ENCODE measurements at regions not wholly inside any gene's neighbourhood (a gene's known extent, or its start where the extent isn't known, plus 50 kb on each side); places are given as distances from the start of the nearest gene placed in this dataset.
A peak's percentile ranks its signal among the peaks of the same experiment; 100 is the strongest.

DNA sequence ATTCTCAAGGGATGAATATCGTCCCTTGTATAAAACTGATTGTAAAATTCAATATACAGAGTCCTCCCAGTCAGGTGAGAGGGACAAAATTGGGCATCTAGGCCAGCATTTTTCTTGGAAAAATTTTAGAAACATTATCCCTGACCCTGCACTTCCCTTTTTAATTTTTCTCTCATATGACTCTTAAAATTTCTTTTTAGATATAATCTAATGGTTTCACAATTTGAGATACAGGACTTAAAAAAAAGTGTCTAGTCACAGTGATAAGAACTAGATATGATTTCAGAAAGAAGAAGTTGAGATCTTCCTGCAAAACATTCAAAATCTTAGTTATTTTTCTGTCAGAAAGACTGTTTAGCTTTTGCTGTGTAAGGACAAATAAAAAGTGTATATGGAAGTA lies 270.8 kb upstream of the PPFIA2 start:
- no peak for DNase-seq

DNA sequence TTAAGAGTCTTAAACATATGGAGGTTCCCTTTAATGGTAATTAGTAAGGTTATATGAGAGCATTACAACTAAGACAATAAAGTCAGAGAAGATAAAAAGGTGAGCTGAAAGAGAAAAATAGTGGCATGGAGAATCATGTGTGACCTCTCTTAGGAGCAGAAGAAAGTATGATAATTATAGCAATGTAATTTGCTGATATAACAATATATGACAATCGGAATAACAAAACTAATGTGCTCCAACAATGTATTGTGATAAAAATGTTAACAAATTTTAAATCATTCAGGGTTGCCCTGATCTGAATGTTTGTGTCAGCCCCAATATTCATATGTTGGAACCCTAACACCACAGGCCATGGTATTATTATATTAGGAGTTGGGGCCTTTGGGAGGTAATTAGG lies 269.6 kb upstream of the PPFIA2 start:
- DNase-seq: no peak

DNA sequence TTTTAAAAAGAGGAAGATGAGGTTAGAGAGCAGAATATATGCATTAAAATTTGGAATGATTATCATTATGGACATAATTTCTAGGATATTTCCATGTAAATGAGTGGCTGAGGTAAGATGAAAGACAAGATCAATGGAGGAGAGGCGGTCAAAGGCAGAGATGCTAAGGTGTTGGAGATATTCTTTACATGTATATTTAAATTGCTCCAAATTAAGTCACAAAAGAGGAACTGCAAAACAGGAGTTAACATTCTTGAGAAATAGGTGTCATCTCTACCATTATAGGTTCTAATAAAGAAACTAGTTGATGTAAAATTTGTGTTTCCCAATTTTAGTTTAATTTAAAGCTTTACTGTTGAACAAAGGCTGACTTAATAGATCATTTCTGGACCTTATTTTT lies 268.5 kb upstream of the PPFIA2 start:
- DNase-seq: peak in 1 of 2 experiments; percentile 18

DNA sequence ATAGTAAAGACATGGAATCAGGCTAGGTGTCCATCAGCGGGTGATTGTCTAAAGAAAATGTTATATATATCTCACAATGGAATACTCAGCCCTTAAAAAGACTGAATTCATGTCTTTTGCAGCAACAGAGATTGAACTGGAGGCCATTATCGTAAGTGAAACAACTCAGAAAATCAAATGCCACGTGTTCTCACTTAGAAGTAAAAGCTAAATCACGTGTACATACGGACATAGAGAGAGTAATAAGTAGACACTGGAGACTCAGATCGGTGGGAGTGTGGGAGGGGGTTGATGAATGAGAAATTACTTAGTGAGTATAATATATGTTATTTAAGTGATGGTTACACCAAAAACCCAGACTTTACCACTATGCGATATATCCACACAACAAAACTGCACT lies 266.3 kb upstream of the PPFIA2 start:
- no peak for DNase-seq

DNA sequence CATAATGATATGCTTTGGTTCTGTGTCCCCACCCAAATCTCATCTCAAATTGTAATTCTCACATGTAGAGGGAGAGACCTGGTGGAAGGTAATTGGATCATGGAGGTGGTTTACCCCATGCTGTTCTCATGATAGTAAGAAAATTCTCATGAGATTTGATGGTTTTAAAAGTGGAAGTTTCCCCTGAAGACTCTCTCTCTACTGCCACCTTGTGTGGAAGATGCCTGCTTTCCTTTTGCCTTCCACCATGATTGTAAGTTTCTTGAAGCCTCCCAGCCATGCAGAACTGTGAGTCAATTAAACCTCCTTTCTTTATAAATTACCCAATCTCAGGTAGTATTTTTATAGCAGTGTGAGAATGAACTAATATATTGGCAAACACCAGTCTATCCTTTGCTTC lies 260.4 kb upstream of the PPFIA2 start:
- peak in 1 of 2 experiments; percentile 12 for DNase-seq

DNA sequence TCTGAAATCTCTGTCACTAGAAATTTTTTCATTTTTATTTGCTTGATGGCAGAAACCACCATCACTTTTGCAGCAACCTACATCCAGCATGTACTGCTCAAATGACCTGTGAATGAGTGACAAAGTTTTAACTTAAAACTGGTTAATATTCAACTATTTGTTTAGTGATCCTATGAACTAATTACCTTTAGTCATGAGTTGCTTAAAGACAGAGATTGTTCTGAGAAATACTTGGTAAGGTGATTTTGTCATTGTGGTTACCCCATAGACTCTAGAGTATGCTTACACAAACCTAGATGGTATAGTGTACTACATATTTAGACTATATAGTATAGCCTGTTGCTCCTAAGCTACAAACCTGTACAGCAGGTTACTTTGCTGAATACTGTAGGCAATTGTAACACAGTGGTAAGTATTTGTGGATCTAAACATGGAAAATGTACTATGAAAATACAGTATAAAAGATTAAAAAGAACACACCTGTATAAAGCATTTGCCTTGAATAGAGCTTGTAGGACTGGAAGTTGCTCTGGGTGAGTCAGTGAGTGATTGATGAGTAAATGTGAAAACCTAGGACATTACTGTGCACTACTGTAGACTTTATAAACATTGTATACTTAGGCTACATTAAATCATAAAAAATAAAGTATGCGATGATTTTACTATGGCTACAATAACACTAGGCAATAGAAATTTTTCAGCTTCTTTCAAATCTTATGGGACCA lies 256.6 kb upstream of the PPFIA2 start:
- no peak for DNase-seq

DNA sequence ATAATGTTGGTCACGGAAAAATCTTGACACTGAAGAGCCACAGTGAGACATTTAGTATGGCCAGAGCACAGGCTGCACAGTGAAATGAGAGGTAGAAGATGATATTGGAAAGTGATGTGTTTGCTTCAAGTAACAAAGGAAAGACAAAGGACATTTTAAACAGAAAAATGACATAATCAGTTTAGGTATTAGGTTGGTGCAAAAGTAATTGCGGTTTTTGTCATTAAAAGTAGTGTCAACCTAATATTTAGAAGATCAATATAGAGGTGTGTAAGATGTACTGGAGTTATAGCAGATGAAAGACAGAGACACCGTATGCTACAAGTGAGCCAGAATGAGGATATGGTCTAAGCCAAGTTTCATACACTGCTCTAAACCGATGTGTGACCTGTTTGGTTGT lies 253.0 kb upstream of the PPFIA2 start:
- DNase-seq: no peak

DNA sequence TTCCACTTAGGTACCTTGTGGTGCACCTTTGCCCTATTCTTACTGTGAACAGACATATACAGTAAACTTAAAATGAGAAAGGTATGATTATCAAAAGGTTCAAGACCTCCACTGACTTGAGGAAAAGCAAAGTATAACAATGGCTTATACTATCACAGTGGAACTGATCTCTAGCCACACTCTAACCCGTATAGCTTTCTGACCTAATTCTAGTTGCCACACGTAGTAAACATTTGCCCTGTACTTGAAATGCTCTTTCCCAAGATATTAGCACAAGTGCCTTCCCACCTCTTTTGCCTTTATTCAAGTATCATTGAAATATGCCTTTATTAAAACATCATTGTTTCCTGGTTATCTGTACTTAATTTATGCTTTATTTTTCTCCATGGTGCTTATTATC lies 250.4 kb upstream of the PPFIA2 start:
- DNase-seq: no peak

DNA sequence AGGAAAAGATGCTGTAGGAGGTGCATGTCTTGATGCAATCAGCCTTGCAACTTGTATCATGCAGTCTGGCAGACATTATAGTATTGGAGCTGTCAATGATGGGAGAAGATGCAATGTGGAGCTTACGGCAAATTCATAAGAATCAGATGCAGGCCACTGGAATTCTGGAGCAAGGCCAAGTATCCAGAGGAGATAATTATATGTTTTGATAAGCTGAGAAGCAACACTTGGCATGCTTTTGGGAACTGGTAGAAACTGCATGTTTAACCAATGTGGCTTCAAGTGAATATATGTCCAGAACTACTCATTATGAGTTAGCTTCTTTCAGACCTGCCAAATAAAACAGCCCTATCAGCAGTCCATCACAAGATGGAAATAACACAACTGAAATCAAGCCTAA lies 249.1 kb upstream of the PPFIA2 start:
- DNase-seq: no peak

DNA sequence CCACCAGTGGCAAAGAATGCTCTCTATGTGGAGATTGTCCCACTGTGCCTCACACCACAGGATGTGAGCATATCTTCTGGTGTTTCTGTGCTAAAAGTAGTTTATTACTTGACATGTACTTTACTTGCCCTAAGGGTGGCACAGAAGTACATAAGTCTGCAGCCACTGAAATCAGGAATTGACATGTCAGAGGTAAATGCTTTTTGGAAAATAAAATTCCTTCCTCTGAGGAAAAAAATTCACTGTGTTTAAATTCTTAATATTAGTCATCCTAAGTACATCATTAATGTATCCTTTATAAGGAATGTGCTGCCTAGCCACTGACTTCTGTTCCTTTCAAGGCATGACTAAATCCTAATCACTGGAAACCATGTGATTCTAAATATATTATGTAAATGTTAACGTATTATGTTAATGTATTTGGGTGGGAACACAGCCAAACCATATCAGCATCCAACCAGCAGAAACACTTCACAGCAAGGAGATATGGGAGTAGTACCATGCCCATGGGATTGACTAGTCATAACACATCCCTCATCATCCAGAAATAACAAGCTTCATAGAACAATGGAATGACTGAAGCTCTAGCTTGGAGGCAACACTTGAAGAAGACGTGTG lies 239.7 kb upstream of the PPFIA2 start:
- no peak for DNase-seq

DNA sequence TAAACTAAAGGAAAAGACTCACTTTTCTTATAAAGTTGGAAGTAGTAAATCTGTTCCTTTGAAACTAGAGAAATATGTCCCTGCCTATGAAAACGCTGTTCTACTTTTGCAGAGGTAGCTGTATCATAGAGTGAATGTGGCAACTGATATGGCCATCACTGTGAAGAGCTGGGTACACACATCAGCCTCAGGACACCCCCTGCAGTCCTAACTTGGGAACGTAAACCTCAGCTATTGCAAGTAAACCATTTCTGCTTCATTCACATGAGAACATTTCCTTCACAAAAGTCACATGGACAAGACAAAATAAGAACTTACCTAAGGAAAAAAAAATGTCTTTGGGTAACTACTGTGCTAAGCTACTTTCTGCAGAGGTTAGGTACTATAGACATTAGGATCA lies 233.3 kb upstream of the PPFIA2 start:
- DNase-seq: peak; percentile 20 to 30

DNA sequence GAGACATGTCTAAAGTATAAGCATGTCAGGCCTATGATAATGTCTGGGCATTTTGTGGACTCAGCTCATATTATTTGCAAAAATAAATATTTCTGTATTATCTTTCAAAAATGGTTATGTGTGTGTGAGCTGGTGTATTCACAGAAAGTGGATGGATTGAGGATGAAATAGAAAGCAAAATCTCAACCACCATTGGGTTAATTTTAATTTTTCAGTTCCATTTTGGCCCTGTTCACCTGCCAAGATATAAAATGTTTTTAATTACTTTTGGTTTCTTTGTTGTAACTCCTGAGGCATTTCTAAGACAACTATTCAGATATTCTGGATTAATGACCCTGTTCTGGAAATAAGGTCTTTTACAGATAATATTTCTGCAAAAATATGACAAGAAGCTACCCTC lies 232.7 kb upstream of the PPFIA2 start:
- DNase-seq: no peak

DNA sequence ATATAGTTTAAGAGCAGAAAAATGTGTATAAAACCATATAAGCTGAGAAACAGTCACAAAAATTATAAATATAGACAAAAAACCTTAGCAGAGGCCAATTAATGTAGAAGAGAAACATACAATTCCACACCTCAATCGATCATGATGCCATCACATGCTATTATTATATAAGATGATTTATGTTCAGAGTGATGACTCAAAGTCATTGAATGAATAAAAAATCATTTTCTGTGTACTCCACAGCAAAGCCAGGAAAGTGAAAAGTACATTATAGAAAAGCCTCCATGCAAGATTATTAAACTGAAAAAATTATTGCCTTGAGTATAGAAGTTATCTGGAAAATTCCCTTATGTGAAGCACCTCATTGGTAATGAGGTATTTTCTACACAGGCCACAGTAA lies 229.2 kb upstream of the PPFIA2 start:
- DNase-seq: no peak

DNA sequence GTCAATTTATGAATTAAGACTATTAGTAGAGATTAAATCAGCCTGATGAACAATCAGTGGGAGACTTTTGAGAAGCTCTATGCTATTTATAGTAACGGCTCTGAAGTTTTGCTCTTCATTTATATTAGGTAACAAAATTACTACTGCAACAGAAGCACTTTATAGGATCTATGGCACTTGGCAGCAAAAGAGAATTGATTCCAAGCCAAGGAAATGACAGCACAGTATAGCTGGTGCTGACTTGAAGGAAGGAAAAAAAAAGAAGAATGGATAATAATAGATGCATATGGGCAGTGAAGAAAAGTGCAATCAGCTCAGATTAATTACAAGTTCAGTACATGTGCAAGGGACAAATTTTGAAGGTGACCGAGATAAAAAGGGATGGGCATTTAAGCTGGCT lies 228.2 kb upstream of the PPFIA2 start:
- no peak for DNase-seq

DNA sequence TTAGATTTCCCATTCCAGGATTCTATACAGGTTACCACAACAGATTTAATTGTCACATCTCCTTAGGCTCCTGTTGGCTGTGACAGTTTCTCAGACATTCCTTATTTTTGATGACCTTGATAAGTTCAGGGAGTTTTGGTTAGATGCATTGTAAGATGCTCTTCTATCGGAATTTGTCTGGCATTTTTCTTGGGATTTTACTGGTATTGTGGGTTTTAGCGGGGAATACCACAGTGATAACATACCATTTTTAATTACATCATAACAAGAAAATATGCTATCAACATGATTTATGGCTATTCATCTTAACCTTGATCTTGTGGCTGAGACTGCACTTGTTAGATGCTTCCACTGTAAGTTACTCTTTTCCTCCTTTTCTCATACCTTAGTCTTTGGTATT lies 217.5 kb upstream of the PPFIA2 start:
- no peak for DNase-seq

DNA sequence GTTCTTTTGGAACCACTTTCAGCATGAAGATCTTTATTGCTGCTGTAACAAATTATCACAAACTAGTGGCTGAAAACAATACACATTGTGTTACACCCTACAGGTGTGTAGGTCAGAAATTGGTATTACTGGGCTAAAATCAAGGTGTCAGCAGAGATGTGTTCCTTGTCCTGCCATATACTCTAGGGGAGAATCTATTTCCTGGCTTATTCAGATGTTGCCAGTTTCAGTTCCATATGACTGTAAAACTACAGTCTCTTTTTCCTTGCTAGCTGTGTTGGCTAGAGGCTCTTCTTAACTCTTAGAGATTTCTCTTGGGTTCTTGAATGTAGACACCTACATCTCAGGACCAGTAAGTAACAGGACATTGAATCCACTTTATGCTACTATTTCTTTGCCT lies 215.6 kb upstream of the PPFIA2 start:
- no peak for DNase-seq

DNA sequence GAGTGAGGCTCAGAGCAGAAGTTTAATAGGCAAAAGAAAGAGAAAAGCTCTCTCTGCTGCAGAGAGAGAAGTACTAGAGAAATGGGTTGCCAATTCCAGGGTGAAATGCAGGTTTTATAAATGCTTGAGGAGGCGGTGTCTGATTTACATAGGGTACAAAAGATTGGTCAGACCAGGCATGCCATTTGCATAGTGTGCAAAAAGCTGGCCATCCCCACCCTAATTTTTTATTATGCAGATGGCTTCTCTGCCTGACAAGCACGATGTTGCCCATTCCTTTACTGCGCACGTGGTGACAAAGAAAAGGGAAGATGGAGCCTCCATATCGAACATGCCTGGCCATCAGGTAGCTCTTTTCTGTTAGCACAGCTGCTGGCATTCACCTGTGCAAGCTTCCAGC lies 209.3 kb upstream of the PPFIA2 start:
- no peak for DNase-seq

DNA sequence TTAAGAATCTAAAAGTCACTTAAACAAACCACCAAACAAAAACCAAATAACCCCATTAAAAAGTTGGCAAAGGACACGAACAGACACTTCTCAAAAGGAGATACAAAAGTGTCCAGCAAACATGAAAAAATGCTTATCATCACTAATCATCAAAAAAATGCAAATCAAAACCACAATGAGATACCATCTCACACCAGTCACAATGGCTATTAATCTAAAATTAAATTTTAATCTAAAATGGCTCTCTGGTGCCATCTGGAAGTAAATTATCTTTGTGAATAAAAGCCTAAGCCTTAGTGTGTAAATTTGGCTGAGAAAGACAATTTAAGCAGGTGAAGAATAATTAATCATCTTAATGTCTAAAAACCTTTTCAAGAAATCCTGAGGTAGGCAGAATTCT lies 204.5 kb upstream of the PPFIA2 start:
- DNase-seq: no peak

DNA sequence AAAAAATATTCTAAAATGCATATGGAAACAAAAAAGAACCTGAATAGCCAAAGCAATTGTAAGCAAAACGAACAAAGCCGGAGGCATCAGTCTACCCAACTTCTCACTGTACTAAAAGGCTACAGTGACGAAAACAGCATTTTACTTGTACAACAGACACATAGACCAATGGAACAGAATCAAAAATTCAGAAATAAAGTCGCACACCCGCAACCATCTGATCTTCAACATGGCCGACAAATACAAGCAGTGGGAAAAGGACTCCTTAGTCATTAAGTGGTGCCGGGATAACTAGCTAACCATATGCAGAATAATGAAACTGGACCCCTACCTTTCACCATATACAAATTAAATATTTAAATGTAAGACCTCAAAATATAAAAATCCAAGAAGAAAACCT lies 203.9 kb upstream of the PPFIA2 start:
- DNase-seq: no peak

DNA sequence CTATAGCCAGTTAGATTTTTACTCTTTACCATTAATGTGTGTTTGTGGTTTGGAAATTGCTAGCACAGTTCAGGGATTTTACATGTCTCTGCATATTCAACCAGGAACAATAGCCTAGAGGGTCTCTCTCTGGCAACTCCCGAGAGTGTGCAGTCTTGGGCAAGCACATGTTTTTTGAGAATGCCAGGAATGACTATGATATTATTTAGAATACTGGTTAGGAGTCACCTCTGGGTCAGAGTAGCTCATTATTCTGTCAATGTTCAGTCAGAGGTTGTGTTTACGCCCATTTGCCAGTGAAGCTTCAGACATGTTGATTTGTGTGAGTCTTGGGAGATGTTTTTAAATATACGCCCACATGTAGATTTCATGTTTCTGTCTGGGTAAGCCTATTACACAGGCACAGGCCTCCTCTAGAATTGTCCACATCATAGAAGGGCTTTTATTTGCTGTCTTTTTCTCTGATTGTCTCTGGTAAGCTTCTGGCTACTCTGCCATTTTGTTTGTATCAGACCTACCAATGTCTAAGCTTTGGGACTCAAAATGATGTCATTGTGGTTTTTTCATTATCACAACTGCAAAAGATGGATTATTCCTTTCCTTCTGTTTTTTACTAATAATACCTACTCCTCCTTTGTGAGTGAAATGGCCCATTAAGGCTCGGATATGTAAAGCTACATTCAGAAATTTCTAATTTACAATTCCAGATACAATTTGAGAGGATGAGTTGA lies 203.1 kb upstream of the PPFIA2 start:
- no peak for DNase-seq

DNA sequence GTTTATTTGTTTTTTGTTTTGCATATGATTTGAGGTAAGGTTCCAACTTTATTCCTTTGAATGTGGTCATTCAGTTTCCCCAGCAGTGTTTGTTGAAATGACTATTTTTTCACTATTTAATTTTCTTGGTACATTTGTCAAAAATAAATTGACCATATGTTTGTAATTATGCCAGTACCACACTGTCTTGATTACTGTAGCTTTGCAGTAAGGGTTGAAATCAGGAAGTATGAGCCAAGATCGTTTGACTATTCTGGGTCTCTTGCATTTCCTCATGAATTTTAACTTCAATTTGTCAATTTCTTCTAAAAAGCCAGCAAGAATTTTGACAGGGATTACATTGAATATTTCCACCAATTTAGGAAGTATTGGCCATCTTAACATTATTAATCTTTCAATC lies 199.3 kb upstream of the PPFIA2 start:
- DNase-seq: peak; percentile 17 to 37

DNA sequence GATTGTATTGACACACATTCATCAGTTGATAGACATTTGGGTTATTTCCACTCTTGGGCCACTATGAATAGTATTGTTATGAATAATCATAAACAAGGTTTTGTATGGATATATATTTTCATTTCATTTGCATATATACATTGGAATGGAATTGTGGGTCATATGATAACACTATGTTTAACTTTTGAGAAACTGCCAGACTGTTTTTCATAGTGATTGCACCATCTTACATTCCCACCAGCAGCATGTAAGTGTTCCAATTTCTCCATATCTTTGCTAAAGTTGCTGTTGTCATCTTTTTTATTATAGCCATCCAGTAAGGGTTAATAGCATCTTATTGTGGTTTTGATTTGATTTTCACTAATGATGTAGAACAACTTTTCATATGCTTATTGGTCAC lies 198.5 kb upstream of the PPFIA2 start:
- DNase-seq: no peak

DNA sequence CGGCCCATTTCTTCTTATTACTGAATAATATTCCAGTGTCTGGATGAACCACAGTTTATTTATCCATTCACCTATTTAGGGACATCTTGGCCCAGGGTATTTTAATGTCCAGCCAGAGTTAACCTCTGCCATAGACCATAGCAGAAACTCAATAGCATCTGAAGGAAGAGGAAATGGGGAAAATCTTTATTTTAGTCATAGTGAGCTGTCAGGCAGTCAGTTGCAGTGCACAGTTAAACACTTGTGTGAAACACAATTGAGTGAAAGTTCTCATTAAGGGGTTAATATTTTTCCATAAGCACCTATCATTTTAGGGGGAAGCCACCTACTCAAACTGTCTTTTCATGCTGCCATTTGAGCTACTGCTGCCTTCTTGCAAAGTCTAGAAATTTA lies 197.3 kb upstream of the PPFIA2 start:
- no peak for DNase-seq

DNA sequence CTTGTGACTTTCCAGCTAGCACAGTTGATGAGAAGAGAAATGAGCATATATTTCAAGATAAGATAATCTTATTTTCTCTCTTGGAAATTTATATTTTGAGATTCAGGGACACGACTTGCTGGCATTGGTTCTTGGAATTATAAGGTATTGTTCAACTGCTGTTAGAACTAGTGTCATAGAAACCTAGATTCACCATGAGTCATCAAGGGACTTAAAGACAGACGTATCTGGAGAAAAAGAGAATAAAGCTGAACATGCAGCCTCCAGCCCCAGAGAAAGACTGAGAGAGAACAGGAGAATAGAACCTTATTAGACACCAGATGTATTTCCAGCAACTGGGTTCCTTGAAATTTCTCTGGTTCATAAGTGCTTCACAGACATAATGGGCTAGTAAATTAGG lies 194.4 kb upstream of the PPFIA2 start:
- DNase-seq: no peak

DNA sequence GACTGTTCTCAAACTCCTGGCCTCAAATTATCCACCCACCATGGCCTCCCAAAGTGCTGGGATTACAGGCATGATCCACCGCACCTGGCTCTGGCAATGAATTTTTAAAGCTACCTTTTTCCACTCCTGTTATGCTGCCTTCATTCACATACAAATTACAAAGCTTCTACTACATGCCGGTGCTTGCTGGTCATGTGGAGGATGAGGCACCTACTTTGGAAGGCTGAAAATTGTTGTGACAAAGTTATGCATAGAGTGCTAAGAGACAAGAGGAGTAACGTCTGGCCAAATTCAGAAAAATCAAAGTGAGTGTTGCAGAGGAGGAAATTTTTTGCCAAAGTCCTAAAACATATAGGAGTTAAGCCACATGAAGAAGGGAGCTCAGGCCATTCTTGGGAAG lies 191.7 kb upstream of the PPFIA2 start:
- no peak for DNase-seq

Data from AML-193 (cell line).